GM12878 (cell line): ENCODE measurements at regions not wholly inside any gene's neighbourhood (a gene's known extent, or its start where the extent isn't known, plus 50 kb on each side); places are given as distances from the start of the nearest gene placed in this dataset.

Experiments used
- ATAC-seq: fragments of 200-7000 bp; cut with Tn5 transposase; 3 replicates; pipeline ENCODE4 v1.9.1; 2020; ENCODE audit warnings: mild to moderate bottlenecking, moderate library complexity
- BruUV-seq: library from RNA; stranded (reverse); fragments of 400-500 nt; replicated peaks from 2 replicates; lab custom pipeline; 2021; lab: Mats Ljungman, UMichigan
- CTCF ChIA-PET: fragments of 300-600 bp; sonication (Branson Sonifier 250); formaldehyde crosslinking; extraction: SDS; loops from one replicate; lab custom pipeline; 2021; ENCODE audit warnings: inconsistent platforms; lab: Yijun Ruan, JAX
- POLR2A ChIA-PET: fragments of 350-600 bp; formaldehyde crosslinking; extraction: SDS; loops from one replicate; lab custom pipeline; 2021; ENCODE audit warnings: inconsistent platforms; lab: Charles Lee
- RAD21 ChIA-PET: fragments of 300-600 bp; sonication (Branson Sonifier 250); formaldehyde crosslinking; loops from one replicate; lab custom pipeline; 2023; ENCODE audit warnings: antibody characterized with exemption; ENCODE audit not compliant: unreplicated experiment; lab: Charles Lee
- SMC1A ChIA-PET: fragments of 300-600 bp; sonication (Branson Sonifier 250); formaldehyde crosslinking; loops from one replicate; lab custom pipeline; 2023; ENCODE audit not compliant: unreplicated experiment, uncharacterized antibody; lab: Charles Lee
- DNase-seq: peaks from one replicate; pipeline ENCODE4 v3.0.0-alpha.2; 2011; ENCODE audit warnings: low read depth, low spot score
- FAIRE-seq: peaks from 3 replicates; lab custom pipeline; 2011; peaks lifted over from hg19 to GRCh38; lab: Jason Lieb, UNC
- H2AFZ ChIP-seq: 2 replicates; pipeline ENCODE4 v1.6.0; 2011; ENCODE audit warnings: low read depth, low read length, control low read depth; ENCODE audit not compliant: control insufficient read depth
- H3K27ac ChIP-seq: 2 replicates; pipeline ENCODE4 v1.5.1; 2011; ENCODE audit warnings: control low read depth; ENCODE audit not compliant: control insufficient read depth, insufficient read depth
- H3K27me3 ChIP-seq, 2 experiments: replicated peaks in 1 of 2; 2 replicates each; pipeline versions ENCODE4 v1.6.0 to v1.6.1; 2011; ENCODE audit warnings: low read length in 1 of 2; ENCODE audit not compliant: control insufficient read depth in 2 of 2, insufficient read depth in 2 of 2
- H3K36me3 ChIP-seq, 2 experiments: 2 replicates each; pipeline ENCODE4 v1.5.1; 2011; ENCODE audit warnings: low read length in 1 of 2; ENCODE audit not compliant: control insufficient read depth in 2 of 2, insufficient read depth in 2 of 2
- H3K4me1 ChIP-seq: 2 replicates; pipeline ENCODE4 v1.6.1; 2011; ENCODE audit warnings: mild to moderate bottlenecking, low read length, moderate library complexity, mixed read lengths; ENCODE audit not compliant: control insufficient read depth, insufficient read depth
- H3K4me2 ChIP-seq: 2 replicates; pipeline ENCODE4 v1.6.0; 2011; ENCODE audit warnings: control low read depth; ENCODE audit not compliant: control insufficient read depth, insufficient read depth
- H3K4me3 ChIP-seq: fragments of 200-600 bp; sonication (generic); 2 replicates; pipeline ENCODE4 v1.5.1; 2016
- H3K79me2 ChIP-seq: 2 replicates; pipeline ENCODE4 v1.6.0; 2011; ENCODE audit warnings: low read length; ENCODE audit not compliant: control insufficient read depth, insufficient read depth
- H3K9ac ChIP-seq: 2 replicates; pipeline ENCODE4 v1.8.0; 2011; ENCODE audit warnings: low read length, control low read depth, mixed read lengths; ENCODE audit not compliant: control insufficient read depth, insufficient read depth
- H3K9me3 ChIP-seq: replicated peaks from 3 replicates; pipeline ENCODE4 v1.5.1; 2011; ENCODE audit warnings: mild to moderate bottlenecking, low read length; ENCODE audit not compliant: control insufficient read depth, insufficient read depth
- H4K20me1 ChIP-seq: 2 replicates; pipeline ENCODE4 v1.6.0; 2011; ENCODE audit not compliant: control insufficient read depth, insufficient read depth
- CREM ChIP-seq: IDR thresholded peaks from 2 replicates; pipeline ENCODE4 v1.6.1; 2014; ENCODE audit warnings: antibody characterized with exemption, low read depth
- MLLT1 ChIP-seq: fragments of 450-650 bp; IDR thresholded peaks from 2 replicates; pipeline ENCODE4 v1.6.1; 2016; ENCODE audit warnings: mild to moderate bottlenecking
- NFXL1 ChIP-seq: fragments of 450-650 bp; IDR thresholded peaks from 2 replicates; pipeline ENCODE4 v1.6.1; 2017; ENCODE audit warnings: antibody characterized with exemption, mild to moderate bottlenecking, borderline replicate concordance
- NR2C1 ChIP-seq: fragments of 450-650 bp; IDR thresholded peaks from 2 replicates; pipeline ENCODE4 v1.6.1; 2017; ENCODE audit warnings: antibody characterized with exemption, mild to moderate bottlenecking, moderate library complexity
- RCOR1 ChIP-seq: conservative IDR thresholded peaks from 2 replicates; pipeline ENCODE4 v1.6.1; 2012; ENCODE audit warnings: low read depth, low read length, improper control_type of control experiment
- SP1 ChIP-seq: IDR thresholded peaks from one replicate; pipeline ENCODE4 v1.6.1; 2011; ENCODE audit warnings: low read depth, low read length
- TAF1 ChIP-seq: IDR thresholded peaks from 2 replicates; pipeline ENCODE4 v1.6.1; 2011; ENCODE audit warnings: mild to moderate bottlenecking, low read depth, low read length, borderline replicate concordance
- TBL1XR1 ChIP-seq: IDR thresholded peaks from 2 replicates; pipeline ENCODE4 v1.6.1; 2012; ENCODE audit warnings: low read depth, low read length, improper control_type of control experiment
- USF1 ChIP-seq: IDR thresholded peaks from 2 replicates; pipeline ENCODE4 v1.6.1; 2011; ENCODE audit warnings: borderline replicate concordance, low read depth, mild to moderate bottlenecking, moderate library complexity, mixed read lengths, low read length; ENCODE audit not compliant: insufficient read depth; ENCODE audit errors: extremely low read length
- USF2 ChIP-seq: IDR thresholded peaks from 2 replicates; pipeline ENCODE4 v1.6.1; 2011; ENCODE audit warnings: low read depth, low read length, improper control_type of control experiment, borderline replicate concordance
- WRNIP1 ChIP-seq: IDR thresholded peaks from 2 replicates; pipeline ENCODE4 v1.6.1; 2011; ENCODE audit warnings: low read depth, low read length, improper control_type of control experiment, borderline replicate concordance
- YY1 ChIP-seq: IDR thresholded peaks from 2 replicates; pipeline ENCODE4 v1.6.1; 2011; ENCODE audit warnings: low read depth, mild to moderate bottlenecking, low read length
- WGBS: methylation state at CpG from one replicate; pipeline ENCODE4 v1.1.6; 2016; ENCODE audit warnings: low lambda C conversion rate; ENCODE audit not compliant: insufficient replicate concordance, insufficient coverage; ENCODE audit errors: missing lambda C conversion rate; 5-methylcytosine and 5-hydroxymethylcytosine counted together
- in situ Hi-C: fragments of 300-500 bp; cut with MboI; formaldehyde crosslinking; loops from 9 replicates; pipeline ENCODE4 v1.14.3; 2018; ENCODE audit warnings: mixed read lengths
- intact Hi-C: fragments of 100-400 bp; cut with micrococcal nuclease; formaldehyde crosslinking; loops from one replicate; pipeline ENCODE4 v1.14.2; 2022; ENCODE audit not compliant: unreplicated experiment

GRCh38 chr3:168914662-168915061 lies 748.9 kb downstream of the MECOM start:
- Histone ChIP-seq H2AFZ (no peak overlapping the region), H3K9me3 (no peaks in the 10 kb centered on the region), H3K27ac (no peak overlapping the region), H3K4me3 (no peak overlapping the region), H3K4me2 (no peak overlapping the region), H3K27me3 (no peaks in the 10 kb centered on the region), H3K79me2 (no peaks in the 10 kb centered on the region), H4K20me1 (no peaks in the 10 kb centered on the region), H3K36me3 (no peaks in the 10 kb centered on the region), H3K9ac (no peak overlapping the region), H3K4me1 (no peaks in the 10 kb centered on the region)
- ChIA-PET SMC1A (interaction anchor here (1.2 kb wide), 1 partner anchor 26 kb away, joined by 3 read pairs; no protein-coding TSS in a partner anchor), CTCF (interaction anchor here (0.8 kb wide), 1 partner anchor 14 kb away, joined by 3 read pairs; no protein-coding TSS in a partner anchor), RAD21 (no interaction called here), POLR2A (no interaction called here)
- in situ Hi-C loops = no loop called here
- intact Hi-C loops = no loop called here
- FAIRE-seq (no peak), DNase-seq (no peak), ATAC-seq (no peak)
- no TSS peak for BruUV-seq
- TF ChIP-seq USF1 (no peak), NR2C1 (no peak), USF2 (no peak), TBL1XR1 (no peak), NFXL1 (no peak), RCOR1 (no peak), SP1 (no peak), TAF1 (no peak), WRNIP1 (no peak), MLLT1 (no peak), YY1 (no peak), CREM (no peak)
- WGBS = 0% methylated on average over 1 of the region's 1 CpG
